ENCODE measurements at regions not wholly inside any gene's neighbourhood (a gene's known extent, or its start where the extent isn't known, plus 50 kb on each side); places are given as distances from the start of the nearest gene placed in this dataset.

DNA sequence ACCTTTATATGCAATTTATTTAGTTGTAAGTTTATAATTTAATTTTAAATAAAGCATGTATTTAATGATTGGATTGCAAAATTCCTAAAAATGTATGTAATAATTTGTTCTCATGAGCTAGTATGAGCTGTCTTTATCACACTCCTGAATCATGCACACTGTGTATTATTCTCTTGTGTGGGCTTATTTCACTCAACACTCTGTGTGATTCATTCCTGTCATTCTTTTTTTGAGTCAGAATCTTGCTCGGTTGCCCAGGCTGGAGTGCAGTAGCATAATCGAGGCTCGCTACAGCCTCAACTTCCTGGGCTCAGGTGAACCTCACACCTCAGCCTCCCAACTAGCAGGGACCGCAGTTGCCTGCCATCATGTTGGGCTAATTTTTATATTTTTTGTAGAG, 123.1 kb upstream of the SLC34A2 start:
- TF ChIP-seq, protein P1, sequence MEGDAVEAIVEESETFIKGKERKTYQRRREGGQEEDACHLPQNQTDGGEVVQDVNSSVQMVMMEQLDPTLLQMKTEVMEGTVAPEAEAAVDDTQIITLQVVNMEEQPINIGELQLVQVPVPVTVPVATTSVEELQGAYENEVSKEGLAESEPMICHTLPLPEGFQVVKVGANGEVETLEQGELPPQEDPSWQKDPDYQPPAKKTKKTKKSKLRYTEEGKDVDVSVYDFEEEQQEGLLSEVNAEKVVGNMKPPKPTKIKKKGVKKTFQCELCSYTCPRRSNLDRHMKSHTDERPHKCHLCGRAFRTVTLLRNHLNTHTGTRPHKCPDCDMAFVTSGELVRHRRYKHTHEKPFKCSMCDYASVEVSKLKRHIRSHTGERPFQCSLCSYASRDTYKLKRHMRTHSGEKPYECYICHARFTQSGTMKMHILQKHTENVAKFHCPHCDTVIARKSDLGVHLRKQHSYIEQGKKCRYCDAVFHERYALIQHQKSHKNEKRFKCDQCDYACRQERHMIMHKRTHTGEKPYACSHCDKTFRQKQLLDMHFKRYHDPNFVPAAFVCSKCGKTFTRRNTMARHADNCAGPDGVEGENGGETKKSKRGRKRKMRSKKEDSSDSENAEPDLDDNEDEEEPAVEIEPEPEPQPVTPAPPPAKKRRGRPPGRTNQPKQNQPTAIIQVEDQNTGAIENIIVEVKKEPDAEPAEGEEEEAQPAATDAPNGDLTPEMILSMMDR (IDR thresholded peaks at IDR 0.05 in 2 of 3, conservative IDR thresholded peaks at IDR 0.05 in 1 of 3; ENCODE audit: borderline replicate concordance in 1 of 3, insufficient read depth in 1 of 3, low read depth in 2 of 3, low read length in 2 of 3): no peak
- TF ChIP-seq POLR2A (IDR thresholded peaks at IDR 0.05; ENCODE audit: borderline replicate concordance, extremely low read depth, insufficient read depth, insufficient read length) (no peak), EZH2phosphoT487 (IDR thresholded peaks at IDR 0.05; ENCODE audit: borderline replicate concordance) (no peak), EZH2 (IDR thresholded peaks at IDR 0.05) (no peak), POLR2AphosphoS5 (IDR thresholded peaks at IDR 0.05; ENCODE audit: low read depth, low read length) (no peak), ZNF274 (IDR thresholded peaks at IDR 0.05; ENCODE audit: low read depth, low read length) (no peak)
